Endodermal cell (in vitro differentiated cells): ENCODE measurements at regions not wholly inside any gene's neighbourhood (a gene's known extent, or its start where the extent isn't known, plus 50 kb on each side); places are given as distances from the start of the nearest gene placed in this dataset.

Source experiments
- DNase-seq: peaks from one replicate; pipeline ENCODE4 v3.0.0-alpha.2; 2017
- H3K27ac ChIP-seq: 2 replicates; pipeline ENCODE4 v1.5.1; 2013; ENCODE audit warnings: mild to moderate bottlenecking, low read depth, low read length, moderate library complexity
- H3K27me3 ChIP-seq: 2 replicates; pipeline ENCODE4 v1.6.1; 2013; ENCODE audit warnings: mild to moderate bottlenecking, low read length, moderate library complexity; ENCODE audit not compliant: insufficient read depth, control insufficient read depth, poor library complexity, severe bottlenecking
- H3K36me3 ChIP-seq: 2 replicates; pipeline ENCODE4 v1.7.0; 2013; ENCODE audit warnings: mild to moderate bottlenecking, low read length, moderate library complexity; ENCODE audit not compliant: control insufficient read depth, insufficient read depth
- H3K4me1 ChIP-seq: one replicate; pipeline ENCODE4 v1.7.0; 2013; ENCODE audit warnings: low read length; ENCODE audit not compliant: control insufficient read depth, insufficient read depth
- H3K4me3 ChIP-seq: 2 replicates; pipeline ENCODE4 v1.5.1; 2013; ENCODE audit warnings: mild to moderate bottlenecking, low read length, moderate library complexity
- H3K9ac ChIP-seq: 2 replicates; pipeline ENCODE4 v1.6.1; 2013; ENCODE audit warnings: mild to moderate bottlenecking, low read length, moderate library complexity; ENCODE audit not compliant: poor library complexity, severe bottlenecking; ENCODE audit errors: extremely low read depth
- H3K9me3 ChIP-seq: 2 replicates; pipeline ENCODE4 v1.6.1; 2013; ENCODE audit warnings: mild to moderate bottlenecking, low read length, moderate library complexity; ENCODE audit not compliant: control insufficient read depth
- H3K27ac Mint-ChIP-seq: 2 replicates; pipeline ENCODE4 v1.8.0; 2020; ENCODE audit warnings: mixed read lengths
- H3K27me3 Mint-ChIP-seq: 2 replicates; pipeline ENCODE4 v1.8.0; 2021; ENCODE audit warnings: mild to moderate bottlenecking, mixed read lengths; ENCODE audit not compliant: insufficient read depth
- H3K36me3 Mint-ChIP-seq: 2 replicates; pipeline ENCODE4 v1.8.0; 2020; ENCODE audit warnings: low read depth, mixed read lengths
- H3K4me1 Mint-ChIP-seq: 2 replicates; pipeline ENCODE4 v1.8.0; 2020; ENCODE audit warnings: mixed read lengths
- H3K4me3 Mint-ChIP-seq: 2 replicates; pipeline ENCODE4 v1.8.0; 2020; ENCODE audit warnings: mild to moderate bottlenecking, moderate library complexity, mixed read lengths
- H3K9me3 Mint-ChIP-seq: 2 replicates; pipeline ENCODE4 v1.8.0; 2020; ENCODE audit warnings: mild to moderate bottlenecking, mixed read lengths
- CTCF ChIP-seq: fragments of 200-600 bp; sonication (generic); conservative IDR thresholded peaks from 2 replicates; pipeline ENCODE4 v1.5.0; 2021; ENCODE audit warnings: antibody characterized with exemption, mild to moderate bottlenecking
- WGBS, 2 experiments: methylation state at CpG; one replicate each; pipeline versions ENCODE4 v1.1.5 to v1.1.7; 2013; ENCODE audit warnings: missing lambda C conversion rate in 2 of 2, mixed read lengths in 1 of 2; ENCODE audit not compliant: insufficient coverage in 1 of 2, insufficient read length in 1 of 2; 5-methylcytosine and 5-hydroxymethylcytosine counted together

- Mint-ChIP-seq H3K9me3 (no peaks in the 10 kb centered on the region), H3K27me3 (peaks cover 72% of the 10 kb centered on the region), H3K4me1 (peaks cover 11% of the 10 kb centered on the region), H3K36me3 (no peaks in the 10 kb centered on the region), H3K27ac (no peak overlapping the region), H3K4me3 (no peak overlapping the region)
- no peaks in the 10 kb centered on the region for H3K9me3 ChIP-seq
- H3K4me3 ChIP-seq: no peak overlapping the region
- no peak for DNase-seq
- H3K36me3 ChIP-seq: no peaks in the 10 kb centered on the region
- peaks cover 39% of the 10 kb centered on the region for H3K27me3 ChIP-seq
- no peak overlapping the region for H3K27ac ChIP-seq
- WGBS, 2 experiments: 60 to 91% methylated on average over 1 of the region's 1 CpG
- H3K9ac ChIP-seq: no peak overlapping the region
- TF ChIP-seq CTCF: no peak
- H3K4me1 ChIP-seq: no peaks in the 10 kb centered on the region
Observed at GRCh38 chr7:91407942-91408341, 143.7 kb downstream of the FZD1 start.

- Mint-ChIP-seq H3K9me3 (no peaks in the 10 kb centered on the region), H3K36me3 (no peaks in the 10 kb centered on the region), H3K27ac (no peak overlapping the region), H3K4me1 (peaks cover 9% of the 10 kb centered on the region), H3K4me3 (no peak overlapping the region), H3K27me3 (peaks cover 73% of the 10 kb centered on the region)
- Histone ChIP-seq H3K9me3 (no peaks in the 10 kb centered on the region), H3K27ac (no peak overlapping the region), H3K36me3 (no peaks in the 10 kb centered on the region), H3K9ac (no peak overlapping the region), H3K4me1 (no peaks in the 10 kb centered on the region), H3K4me3 (no peak overlapping the region), H3K27me3 (peaks cover 45% of the 10 kb centered on the region)
- no peak for DNase-seq
- WGBS, 2 experiments: 89 to 90% methylated on average over 4 to 5 of the region's 5 CpGs
- TF ChIP-seq CTCF: no peak
Observed at GRCh38 chr7:91408388-91409154, 144.3 kb downstream of the FZD1 start.

- H3K36me3 ChIP-seq: no peaks in the 10 kb centered on the region
- Mint-ChIP-seq H3K9me3 (no peaks in the 10 kb centered on the region), H3K4me1 (no peaks in the 10 kb centered on the region), H3K4me3 (no peak overlapping the region), H3K36me3 (no peaks in the 10 kb centered on the region), H3K27ac (no peak overlapping the region), H3K27me3 (peaks cover 85% of the 10 kb centered on the region)
- no peak overlapping the region for H3K27ac ChIP-seq
- TF ChIP-seq CTCF: no peak
- no peak overlapping the region for H3K9ac ChIP-seq
- no peaks in the 10 kb centered on the region for H3K9me3 ChIP-seq
- H3K4me1 ChIP-seq: no peaks in the 10 kb centered on the region
- H3K4me3 ChIP-seq: no peak overlapping the region
- WGBS, 2 experiments: 62 to 88% methylated on average over 3 to 4 of the region's 4 CpGs
- H3K27me3 ChIP-seq: peaks cover 70% of the 10 kb centered on the region
- no peak for DNase-seq
Observed at GRCh38 chr7:91411060-91411459, 146.8 kb downstream of the FZD1 start.
